Endothelial cell of umbilical vein (primary cell): ENCODE measurements at regions not wholly inside any gene's neighbourhood (a gene's known extent, or its start where the extent isn't known, plus 50 kb on each side); places are given as distances from the start of the nearest gene placed in this dataset.

Experiments
- BruUV-seq: library from RNA; stranded (reverse); fragments of 400-500 nt; replicated peaks from 2 replicates; lab custom pipeline; 2021; lab: Mats Ljungman, UMichigan
- CTCF ChIA-PET: fragments of 300-600, 350-600 bp; sonication (Branson Sonifier 250); formaldehyde crosslinking; loops from one replicate; lab custom pipeline; 2021; ENCODE audit warnings: antibody characterized with exemption, inconsistent platforms; lab: Charles Lee
- POLR2A ChIA-PET: fragments of 300-600, 350-600 bp; sonication (Branson Sonifier 250); formaldehyde crosslinking; loops from one replicate; lab custom pipeline; 2021; ENCODE audit warnings: antibody characterized with exemption, inconsistent platforms; lab: Charles Lee
- DNase-seq: peaks from one replicate; pipeline ENCODE4 v3.0.0-alpha.2; 2011; ENCODE audit warnings: low read depth, low spot score
- FAIRE-seq: peaks from 2 replicates; lab custom pipeline; 2011; peaks lifted over from hg19 to GRCh38; lab: Jason Lieb, UNC
- H2AFZ ChIP-seq: 2 replicates; pipeline ENCODE4 v1.6.0; 2012; ENCODE audit warnings: low read depth, low read length, control low read depth, inconsistent platforms
- H3K27ac ChIP-seq: 2 replicates; pipeline ENCODE4 v1.5.1; 2011; ENCODE audit warnings: low read depth, mild to moderate bottlenecking, control low read depth, low read length, moderate library complexity; ENCODE audit not compliant: insufficient read depth
- H3K27me3 ChIP-seq, 2 experiments: 2 replicates each; pipeline versions ENCODE4 v1.6.0 to v1.6.1; 2011; ENCODE audit warnings: low read length in 2 of 2, mixed read lengths in 1 of 2; ENCODE audit not compliant: control insufficient read depth in 2 of 2, insufficient read depth in 2 of 2
- H3K36me3 ChIP-seq, 2 experiments: 2 replicates in 1 of 2; 3 replicates in 1 of 2; pipeline ENCODE4 v1.5.1; 2011; ENCODE audit warnings: low read length in 2 of 2, mild to moderate bottlenecking in 1 of 2, moderate library complexity in 1 of 2; ENCODE audit not compliant: control insufficient read depth in 2 of 2, insufficient read depth in 2 of 2; ENCODE audit errors: extremely low read depth in 1 of 2
- H3K4me1 ChIP-seq: 3 replicates; pipeline ENCODE4 v1.5.1; 2011; ENCODE audit warnings: mild to moderate bottlenecking, low read length; ENCODE audit not compliant: control insufficient read depth, insufficient read depth; ENCODE audit errors: extremely low read depth
- H3K4me2 ChIP-seq: 2 replicates; pipeline ENCODE4 v1.6.1; 2011; ENCODE audit warnings: low read length, control low read depth, mixed read lengths; ENCODE audit not compliant: insufficient read depth
- H3K4me3 ChIP-seq, 3 experiments: fragments of 200-600 bp in 1 of 3; sonication (generic), shearing (Covaris generic) in 1 of 3; replicated peaks in 1 of 3; 2 replicates each; pipeline ENCODE4 v1.5.1; 2011 to 2016; ENCODE audit warnings: control low read depth in 3 of 3, low read length in 3 of 3, mild to moderate bottlenecking in 2 of 3, inconsistent platforms in 1 of 3, low read depth in 1 of 3, moderate library complexity in 1 of 3; ENCODE audit not compliant: insufficient read depth in 1 of 3
- H3K79me2 ChIP-seq: 2 replicates; pipeline ENCODE4 v1.6.0; 2012; ENCODE audit warnings: low read length, inconsistent platforms; ENCODE audit not compliant: control insufficient read depth, insufficient read depth
- H3K9ac ChIP-seq: replicated peaks from 2 replicates; pipeline ENCODE3; 2011; ENCODE audit warnings: low read length, control low read depth; ENCODE audit not compliant: insufficient read depth; ENCODE audit errors: extremely low read depth
- H3K9me1 ChIP-seq: replicated peaks from 3 replicates; pipeline ENCODE4 v1.6.0; 2011; ENCODE audit warnings: mild to moderate bottlenecking, low read length; ENCODE audit not compliant: control insufficient read depth, insufficient read depth; ENCODE audit errors: extremely low read depth
- H3K9me3 ChIP-seq: replicated peaks from 2 replicates; pipeline ENCODE4 v1.5.1; 2012; ENCODE audit warnings: low read length, inconsistent platforms; ENCODE audit not compliant: control insufficient read depth, insufficient read depth
- H4K20me1 ChIP-seq: replicated peaks from 2 replicates; pipeline ENCODE3; 2011; ENCODE audit warnings: mild to moderate bottlenecking, low read length; ENCODE audit not compliant: control insufficient read depth, insufficient read depth; ENCODE audit errors: extremely low read depth
- CTCF ChIP-seq, 2 donors: IDR thresholded peaks; 1 replicate in 1 of 2; 2 replicates in 1 of 2; pipeline ENCODE4 v1.5.1; 2011; ENCODE audit warnings: low read length in 2 of 2, mild to moderate bottlenecking in 2 of 2, moderate library complexity in 2 of 2, control low read depth in 1 of 2, inconsistent platforms in 1 of 2, low read depth in 1 of 2; ENCODE audit not compliant: insufficient read depth in 1 of 2; ENCODE audit errors: extremely low read depth in 1 of 2
- EZH2 ChIP-seq: IDR thresholded peaks from 2 replicates; pipeline ENCODE4 v1.6.1; 2012; ENCODE audit warnings: borderline replicate concordance, low read depth, mild to moderate bottlenecking, moderate library complexity, low read length, inconsistent platforms; ENCODE audit not compliant: severe bottlenecking
- FOS ChIP-seq: IDR thresholded peaks from 2 replicates; pipeline ENCODE4 v1.6.1; 2011; ENCODE audit warnings: mild to moderate bottlenecking, low read length, moderate library complexity, borderline replicate concordance; ENCODE audit not compliant: insufficient read depth
- GATA2 ChIP-seq: IDR thresholded peaks from 2 replicates; pipeline ENCODE4 v1.7.0; 2011; ENCODE audit warnings: low read depth, mild to moderate bottlenecking, moderate library complexity, mixed read lengths, low read length; ENCODE audit not compliant: insufficient read length, insufficient read depth
- JUN ChIP-seq: IDR thresholded peaks from 2 replicates; pipeline ENCODE4 v1.6.1; 2011; ENCODE audit warnings: borderline replicate concordance, low read depth; ENCODE audit not compliant: insufficient read length, insufficient read depth
- MAX ChIP-seq: IDR thresholded peaks from 2 replicates; pipeline ENCODE4 v1.6.1; 2011; ENCODE audit not compliant: insufficient read depth, insufficient read length
- MYC ChIP-seq: IDR thresholded peaks from one replicate; pipeline ENCODE4 v1.6.1; 2011; ENCODE audit warnings: mild to moderate bottlenecking, low read depth, low read length
- POLR2A ChIP-seq: IDR thresholded peaks from 2 replicates; pipeline ENCODE4 v1.6.1; 2012; ENCODE audit warnings: low read depth, mild to moderate bottlenecking, control low read depth, low read length
- POLR2AphosphoS5 ChIP-seq: IDR thresholded peaks from 2 replicates; pipeline ENCODE4 v1.6.1; 2012; ENCODE audit warnings: low read depth, mild to moderate bottlenecking, control low read depth, low read length, moderate library complexity; ENCODE audit not compliant: insufficient read depth
- dilution Hi-C: fragments of 300-500 bp; cut with MboI; formaldehyde crosslinking; loops from one replicate; pipeline ENCODE4 v1.15.0; 2019; ENCODE audit warnings: low sequenced_read_pairs; ENCODE audit not compliant: extremely low pct_ligation_motif_present
- intact Hi-C: fragments of 100-400 bp; cut with micrococcal nuclease; formaldehyde crosslinking; loops from one replicate; pipeline ENCODE4 v1.10.0; 2022

GRCh38 chr3:144317961-144318360 is 346.3 kb downstream of the DIPK2A start:
- Histone ChIP-seq H3K36me3 (no peaks in the 10 kb centered on the region), H3K27ac (no peak overlapping the region), H3K4me3 (no peak overlapping the region), H3K9me1 (no peaks in the 10 kb centered on the region), H4K20me1 (no peaks in the 10 kb centered on the region), H3K9me3 (no peaks in the 10 kb centered on the region), H3K9ac (no peak overlapping the region), H3K27me3 (no peaks in the 10 kb centered on the region), H3K4me1 (no peaks in the 10 kb centered on the region), H3K79me2 (no peaks in the 10 kb centered on the region), H2AFZ (no peak overlapping the region), H3K4me2 (no peak overlapping the region)
- dilution Hi-C loops, result no loop called here
- TF ChIP-seq CTCF (IDR thresholded peaks at IDR 0.05; ENCODE audit: extremely low read depth in 1 of 2, insufficient read depth in 1 of 2, low read depth in 1 of 2, low read length in 2 of 2) (no peak), FOS (no peak), EZH2 (no peak), MAX (no peak), GATA2 (no peak), MYC (no peak), POLR2A (no peak), POLR2AphosphoS5 (no peak), JUN (no peak)
- CTCF ChIA-PET, result no interaction called here
- POLR2A ChIA-PET, result no interaction called here
- no TSS peak for BruUV-seq
- no peak for DNase-seq
- no peak for FAIRE-seq
- intact Hi-C loops, result no loop called here
